ENCODE measurements at regions not wholly inside any gene's neighbourhood (a gene's known extent, or its start where the extent isn't known, plus 50 kb on each side); places are given as distances from the start of the nearest gene placed in this dataset.

GRCh38 chr6:144978208-144978607, 693.1 kb downstream of the UTRN start:
- TF ChIP-seq POLR2A (IDR thresholded peaks at IDR 0.05) = no peak
- no peak for TF ChIP-seq CTCF (IDR thresholded peaks at IDR 0.05)
- no peak for TF ChIP-seq POLR2AphosphoS5 (IDR thresholded peaks at IDR 0.05)
- no peak for TF ChIP-seq EP300 (IDR thresholded peaks at IDR 0.05)

Measured in suprapubic skin (tissue), 4 donors.